ENCODE measurements at regions not wholly inside any gene's neighbourhood (a gene's known extent, or its start where the extent isn't known, plus 50 kb on each side); places are given as distances from the start of the nearest gene placed in this dataset.

- H3K4me3 ChIP-seq (ENCODE audit: low read depth, low read length): no peak overlapping the region
- DNase-seq (ENCODE audit: low read depth): no peak
- TF ChIP-seq CTCF (IDR thresholded peaks at IDR 0.05; ENCODE audit: insufficient read depth, low read depth, low read length, missing control alignments): no peak
Measured at GRCh38 chr3:124607163-124607562, 123.1 kb upstream of the UMPS start.

DNA sequence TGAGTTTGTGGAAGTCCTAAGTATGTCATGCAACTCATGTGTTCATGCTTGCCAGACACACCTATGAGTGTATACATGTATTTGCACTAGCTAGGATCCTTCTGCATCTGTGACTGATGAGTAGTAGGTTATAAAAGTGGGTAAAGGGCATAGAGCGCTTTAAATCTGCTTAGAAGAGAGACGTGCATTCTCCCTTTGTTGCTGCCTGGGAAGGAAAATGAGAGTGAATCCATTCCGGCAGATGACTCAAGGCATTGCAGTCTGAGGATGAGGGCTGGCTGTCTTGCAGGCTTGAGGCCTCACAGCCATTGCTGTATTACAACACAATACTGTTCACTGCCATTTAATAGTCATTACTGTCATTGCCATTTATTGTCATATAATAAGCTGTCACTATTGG, 120.8 kb upstream of the UMPS start:
- TF ChIP-seq CTCF (IDR thresholded peaks at IDR 0.05; ENCODE audit: insufficient read depth, low read depth, low read length, missing control alignments): no peak
- H3K4me3 ChIP-seq (ENCODE audit: low read depth, low read length): no peak overlapping the region
- no peak for DNase-seq (ENCODE audit: low read depth)

DNA sequence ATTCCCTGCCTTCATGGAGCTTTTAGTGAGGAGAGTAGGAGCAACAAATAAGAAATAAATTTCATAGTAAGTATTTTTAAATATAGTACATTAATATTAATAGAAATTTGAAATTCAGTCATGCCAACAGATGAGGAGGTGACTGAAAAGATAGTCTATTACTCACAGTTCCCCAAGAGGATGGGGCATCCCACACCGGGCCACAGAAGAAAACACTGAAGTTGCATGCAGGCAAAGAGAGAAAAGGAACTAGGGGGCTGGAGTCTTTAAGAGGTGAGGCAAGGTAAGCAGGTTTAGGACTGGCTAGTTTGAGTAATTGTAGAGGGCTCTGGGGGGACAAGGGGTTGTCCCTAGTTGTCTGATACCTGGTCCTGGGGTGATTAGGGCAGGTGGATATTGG, 120.1 kb upstream of the UMPS start:
- no peak for DNase-seq (ENCODE audit: low read depth)
- no peak overlapping the region for H3K4me3 ChIP-seq (ENCODE audit: low read depth, low read length)
- TF ChIP-seq CTCF (IDR thresholded peaks at IDR 0.05; ENCODE audit: insufficient read depth, low read depth, low read length, missing control alignments): no peak

DNA sequence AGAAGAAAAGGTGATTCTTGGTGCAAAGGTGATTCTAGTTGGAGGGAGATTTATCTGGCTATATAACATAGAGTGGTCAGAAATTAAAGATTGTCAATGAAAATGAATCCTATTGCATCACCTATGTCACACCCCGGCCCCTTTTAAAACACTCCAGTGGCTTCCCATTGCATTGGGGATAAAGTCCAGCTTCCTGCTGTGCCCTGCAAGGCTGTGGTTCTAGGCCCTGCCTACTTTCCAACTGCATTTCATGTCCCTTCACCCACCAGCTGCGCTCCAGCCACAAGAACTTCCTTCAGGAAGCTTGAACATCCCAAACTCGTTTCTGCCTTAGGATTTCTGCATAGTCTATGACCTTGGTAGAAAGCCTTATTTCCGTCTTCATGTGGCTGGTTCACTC, 118.7 kb upstream of the UMPS start:
- DNase-seq (ENCODE audit: low read depth): no peak
- H3K4me3 ChIP-seq (ENCODE audit: low read depth, low read length): no peak overlapping the region
- TF ChIP-seq CTCF (IDR thresholded peaks at IDR 0.05; ENCODE audit: insufficient read depth, low read depth, low read length, missing control alignments): no peak

DNA sequence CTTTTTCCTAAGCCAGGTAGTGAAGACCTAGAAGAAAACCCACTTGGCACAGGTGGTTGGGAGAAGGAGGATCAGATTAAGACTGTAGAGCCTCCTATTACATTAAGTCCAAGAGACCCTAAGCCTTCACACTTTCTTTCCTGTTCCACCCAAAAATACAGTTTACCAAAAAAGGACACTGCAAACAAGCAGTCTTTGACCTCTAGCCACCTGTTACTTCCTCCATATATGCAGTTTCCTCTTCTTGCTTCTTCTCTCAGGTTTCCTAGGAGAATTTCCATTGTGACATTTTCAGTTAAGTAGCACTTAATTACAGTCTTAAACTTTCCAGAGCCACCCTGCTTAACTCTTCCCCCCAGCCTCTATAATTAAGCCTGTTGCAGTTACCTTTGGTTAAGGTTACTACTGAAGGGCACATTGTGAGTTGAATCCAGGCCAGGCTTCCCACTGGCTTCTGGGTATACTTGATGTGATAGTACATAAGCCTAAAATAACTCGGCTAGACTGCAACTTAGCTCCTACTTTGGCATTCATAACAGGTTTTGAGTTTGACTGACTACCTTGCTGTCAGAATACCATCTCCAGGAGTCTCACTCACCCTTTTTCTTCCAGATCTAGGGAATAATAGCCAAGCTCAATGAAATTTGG, 114.2 kb upstream of the UMPS start:
- H3K4me3 ChIP-seq (ENCODE audit: low read depth, low read length): no peak overlapping the region
- no peak for DNase-seq (ENCODE audit: low read depth)
- no peak for TF ChIP-seq CTCF (IDR thresholded peaks at IDR 0.05; ENCODE audit: insufficient read depth, low read depth, low read length, missing control alignments)

- TF ChIP-seq CTCF (IDR thresholded peaks at IDR 0.05; ENCODE audit: insufficient read depth, low read depth, low read length, missing control alignments): no peak
- no peak for DNase-seq (ENCODE audit: low read depth)
- H3K4me3 ChIP-seq (ENCODE audit: low read depth, low read length): no peak overlapping the region
Measured at GRCh38 chr3:124617177-124617576, 113.1 kb upstream of the UMPS start.
